SK-N-SH treated with all-trans-retinoic acid at 6 μM for 48 hours (cell line): ENCODE measurements at regions not wholly inside any gene's neighbourhood (a gene's known extent, or its start where the extent isn't known, plus 50 kb on each side); places are given as distances from the start of the nearest gene placed in this dataset.
"Not testable (repeated sequence)": the region's sequence is repeated elsewhere in the genome, so short reads cannot be mapped to it uniquely, and the experiment has no call there.

ENCODE experiments used
- ATAC-seq: fragments of 200-7000 bp; cut with Tn5 transposase; 3 replicates; pipeline ENCODE4 v1.9.1; 2020; ENCODE audit warnings: mild to moderate bottlenecking, moderate library complexity
- ARNTL ChIP-seq: fragments of 450-650 bp; formaldehyde crosslinking; IDR thresholded peaks from 2 replicates; pipeline ENCODE4 v1.5.0; 2020; ENCODE audit warnings: low read depth, mild to moderate bottlenecking, moderate library complexity, borderline replicate concordance
- BACH2 ChIP-seq: fragments of 250-450 bp; sonication (Bioruptor Pico); IDR thresholded peaks from 2 replicates; pipeline ENCODE4 v1.9.0; 2021; ENCODE audit warnings: mild to moderate bottlenecking, borderline replicate concordance
- CSDC2 ChIP-seq: fragments of 250-450 bp; sonication (Bioruptor Pico); IDR thresholded peaks from 2 replicates; pipeline ENCODE4 v1.5.0; 2020; ENCODE audit warnings: mild to moderate bottlenecking, moderate library complexity
- ESRRG ChIP-seq: fragments of 250-450 bp; sonication (Bioruptor Pico); IDR thresholded peaks from 2 replicates; pipeline ENCODE4 v1.6.1; 2021; ENCODE audit warnings: mild to moderate bottlenecking
- GLIS3 ChIP-seq: fragments of 250-450 bp; sonication (Bioruptor Pico); IDR thresholded peaks from 2 replicates; pipeline ENCODE4 v1.5.0; 2020; ENCODE audit warnings: mild to moderate bottlenecking, moderate library complexity
- ISL1 ChIP-seq: fragments of 250-450 bp; sonication (Bioruptor Pico); IDR thresholded peaks from 2 replicates; pipeline ENCODE4 v2.1.2; 2022; ENCODE audit warnings: mild to moderate bottlenecking, moderate library complexity
- OSR1 ChIP-seq: fragments of 250-450 bp; sonication (Bioruptor Pico); IDR thresholded peaks from 2 replicates; pipeline ENCODE4 v1.8.0; 2022; ENCODE audit warnings: moderate library complexity, mild to moderate bottlenecking, inconsistent platforms
- PPARA ChIP-seq: fragments of 250-450 bp; sonication (Bioruptor Pico); IDR thresholded peaks from 2 replicates; pipeline ENCODE4 v1.5.0; 2020; ENCODE audit warnings: mild to moderate bottlenecking, borderline replicate concordance
- RARB ChIP-seq: fragments of 250-450 bp; sonication (Bioruptor Pico); IDR thresholded peaks from 2 replicates; pipeline ENCODE4 v1.8.0; 2021; ENCODE audit warnings: mild to moderate bottlenecking, moderate library complexity
- SNAI2 ChIP-seq: fragments of 250-450 bp; sonication (Bioruptor Pico); IDR thresholded peaks from 2 replicates; pipeline ENCODE4 v1.5.0; 2020; ENCODE audit warnings: mild to moderate bottlenecking, moderate library complexity
- TCF4 ChIP-seq: fragments of 250-450 bp; sonication (Bioruptor Pico); IDR thresholded peaks from 2 replicates; pipeline ENCODE4 v1.8.0; 2021; ENCODE audit warnings: mild to moderate bottlenecking, moderate library complexity, borderline replicate concordance
- ZC3H10 ChIP-seq: fragments of 250-450 bp; sonication (Bioruptor Pico); IDR thresholded peaks from 2 replicates; pipeline ENCODE4 v1.5.1; 2021; ENCODE audit warnings: mild to moderate bottlenecking, moderate library complexity
- ZFP3 ChIP-seq: fragments of 250-450 bp; sonication (Bioruptor Pico); IDR thresholded peaks from 2 replicates; pipeline ENCODE4 v1.5.0; 2020; ENCODE audit warnings: mild to moderate bottlenecking, moderate library complexity
- ZFP30 ChIP-seq: fragments of 450-650 bp; formaldehyde crosslinking; IDR thresholded peaks from 2 replicates; pipeline ENCODE4 v1.5.0; 2022; ENCODE audit warnings: mild to moderate bottlenecking, moderate library complexity
- ZNF565 ChIP-seq: fragments of 450-650 bp; formaldehyde crosslinking; conservative IDR thresholded peaks from 2 replicates; pipeline ENCODE4 v1.5.0; 2020; ENCODE audit warnings: low read depth, mild to moderate bottlenecking, moderate library complexity
- ZNF70 ChIP-seq: fragments of 450-650 bp; formaldehyde crosslinking; IDR thresholded peaks from 2 replicates; pipeline ENCODE4 v1.5.0; 2020; ENCODE audit warnings: mild to moderate bottlenecking, moderate library complexity
- ZNF8 ChIP-seq: fragments of 450-650 bp; formaldehyde crosslinking; IDR thresholded peaks from 2 replicates; pipeline ENCODE4 v1.5.0; 2020; ENCODE audit warnings: mild to moderate bottlenecking, moderate library complexity
- TF ChIP-seq, protein P1 (sequence below): fragments of 250-450 bp; sonication (Bioruptor Pico); IDR thresholded peaks from 2 replicates; pipeline ENCODE4 v1.5.1; 2020; ENCODE audit warnings: low read depth, mild to moderate bottlenecking, moderate library complexity
- TF ChIP-seq, protein P2 (sequence below): fragments of 250-450 bp; sonication (Bioruptor Pico); IDR thresholded peaks from 2 replicates; pipeline ENCODE4 v1.5.0; 2020; ENCODE audit warnings: mild to moderate bottlenecking, moderate library complexity
- TF ChIP-seq, protein P3 (sequence below): fragments of 250-450 bp; sonication (Bioruptor Pico); IDR thresholded peaks from 2 replicates; pipeline ENCODE4 v1.5.1; 2021; ENCODE audit warnings: mild to moderate bottlenecking, moderate library complexity
- TF ChIP-seq, protein P4 (sequence below): fragments of 250-450 bp; sonication (Bioruptor Pico); IDR thresholded peaks from 2 replicates; pipeline ENCODE4 v1.8.0; 2021; ENCODE audit warnings: low read depth, mild to moderate bottlenecking, moderate library complexity, borderline replicate concordance

DNA sequence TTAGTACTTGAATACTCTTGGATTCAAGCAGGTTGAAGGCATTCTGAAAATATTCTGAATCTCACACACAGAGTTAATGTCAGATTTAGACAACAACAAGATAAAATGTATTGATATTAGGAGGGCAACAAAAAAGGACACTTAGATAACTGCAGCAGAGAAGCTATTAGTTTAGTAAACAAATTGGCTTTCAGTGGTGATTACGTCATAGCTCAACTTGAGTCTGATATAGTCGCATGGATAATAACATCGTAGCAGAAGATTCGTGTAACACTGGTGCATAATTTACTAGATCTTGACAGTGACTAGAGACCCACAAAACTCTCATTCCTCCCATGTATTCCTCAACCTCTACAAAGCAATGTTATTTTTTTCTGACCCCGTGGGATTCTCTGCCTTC, 268.3 kb downstream of the KCNJ2 start:
- no peak for TF ChIP-seq ZFP3
- TF ChIP-seq TCF4 (CRISPR knock-in tag), result no peak
- TF ChIP-seq OSR1 (CRISPR knock-in tag), result no peak
- no peak for TF ChIP-seq ISL1 (CRISPR knock-in tag)
- TF ChIP-seq SNAI2 (CRISPR knock-in tag), result no peak
- TF ChIP-seq ARNTL (CRISPR knock-in tag), result no peak
- no peak for TF ChIP-seq BACH2 (CRISPR knock-in tag)
- TF ChIP-seq CSDC2 (CRISPR knock-in tag), result no peak
- TF ChIP-seq ZNF565, result no peak
- TF ChIP-seq, all 23 proteins: peak for 0

DNA sequence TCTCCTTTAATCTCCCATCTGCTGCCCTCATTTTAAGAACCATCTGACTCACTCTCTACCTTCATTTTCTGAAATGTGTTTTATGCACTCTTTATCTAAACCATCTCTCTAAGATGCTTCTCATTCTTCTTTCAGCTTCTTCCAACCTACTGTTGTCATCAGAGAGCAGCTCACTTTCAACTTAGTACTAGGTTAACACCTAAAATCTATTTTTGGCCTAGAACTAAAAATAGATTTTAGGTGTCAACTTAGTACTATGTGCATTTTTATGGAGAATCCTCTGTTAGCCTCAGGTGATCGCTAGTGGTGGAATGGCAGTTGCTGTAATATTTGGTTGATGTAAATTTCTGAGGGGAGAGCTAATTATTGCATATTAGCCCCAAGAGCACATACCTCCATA, 277.1 kb downstream of the KCNJ2 start:
- ATAC-seq, result no peak
- TF ChIP-seq, protein P1, sequence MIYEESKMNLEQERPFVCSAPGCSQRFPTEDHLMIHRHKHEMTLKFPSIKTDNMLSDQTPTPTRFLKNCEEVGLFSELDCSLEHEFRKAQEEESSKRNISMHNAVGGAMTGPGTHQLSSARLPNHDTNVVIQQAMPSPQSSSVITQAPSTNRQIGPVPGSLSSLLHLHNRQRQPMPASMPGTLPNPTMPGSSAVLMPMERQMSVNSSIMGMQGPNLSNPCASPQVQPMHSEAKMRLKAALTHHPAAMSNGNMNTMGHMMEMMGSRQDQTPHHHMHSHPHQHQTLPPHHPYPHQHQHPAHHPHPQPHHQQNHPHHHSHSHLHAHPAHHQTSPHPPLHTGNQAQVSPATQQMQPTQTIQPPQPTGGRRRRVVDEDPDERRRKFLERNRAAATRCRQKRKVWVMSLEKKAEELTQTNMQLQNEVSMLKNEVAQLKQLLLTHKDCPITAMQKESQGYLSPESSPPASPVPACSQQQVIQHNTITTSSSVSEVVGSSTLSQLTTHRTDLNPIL, result no peak
- no peak for TF ChIP-seq CSDC2 (CRISPR knock-in tag)
- TF ChIP-seq ZFP3, result no peak
- TF ChIP-seq SNAI2 (CRISPR knock-in tag), result no peak
- TF ChIP-seq, protein P2, sequence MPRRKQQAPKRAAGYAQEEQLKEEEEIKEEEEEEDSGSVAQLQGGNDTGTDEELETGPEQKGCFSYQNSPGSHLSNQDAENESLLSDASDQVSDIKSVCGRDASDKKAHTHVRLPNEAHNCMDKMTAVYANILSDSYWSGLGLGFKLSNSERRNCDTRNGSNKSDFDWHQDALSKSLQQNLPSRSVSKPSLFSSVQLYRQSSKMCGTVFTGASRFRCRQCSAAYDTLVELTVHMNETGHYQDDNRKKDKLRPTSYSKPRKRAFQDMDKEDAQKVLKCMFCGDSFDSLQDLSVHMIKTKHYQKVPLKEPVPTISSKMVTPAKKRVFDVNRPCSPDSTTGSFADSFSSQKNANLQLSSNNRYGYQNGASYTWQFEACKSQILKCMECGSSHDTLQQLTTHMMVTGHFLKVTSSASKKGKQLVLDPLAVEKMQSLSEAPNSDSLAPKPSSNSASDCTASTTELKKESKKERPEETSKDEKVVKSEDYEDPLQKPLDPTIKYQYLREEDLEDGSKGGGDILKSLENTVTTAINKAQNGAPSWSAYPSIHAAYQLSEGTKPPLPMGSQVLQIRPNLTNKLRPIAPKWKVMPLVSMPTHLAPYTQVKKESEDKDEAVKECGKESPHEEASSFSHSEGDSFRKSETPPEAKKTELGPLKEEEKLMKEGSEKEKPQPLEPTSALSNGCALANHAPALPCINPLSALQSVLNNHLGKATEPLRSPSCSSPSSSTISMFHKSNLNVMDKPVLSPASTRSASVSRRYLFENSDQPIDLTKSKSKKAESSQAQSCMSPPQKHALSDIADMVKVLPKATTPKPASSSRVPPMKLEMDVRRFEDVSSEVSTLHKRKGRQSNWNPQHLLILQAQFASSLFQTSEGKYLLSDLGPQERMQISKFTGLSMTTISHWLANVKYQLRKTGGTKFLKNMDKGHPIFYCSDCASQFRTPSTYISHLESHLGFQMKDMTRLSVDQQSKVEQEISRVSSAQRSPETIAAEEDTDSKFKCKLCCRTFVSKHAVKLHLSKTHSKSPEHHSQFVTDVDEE (CRISPR knock-in tag), result no peak
- TF ChIP-seq ZNF565, result no peak
- TF ChIP-seq ZNF8 (CRISPR knock-in tag), result no peak

More for the DNA sequence above, 268.3 kb downstream of the KCNJ2 start:
- ATAC-seq, result no peak

DNA sequence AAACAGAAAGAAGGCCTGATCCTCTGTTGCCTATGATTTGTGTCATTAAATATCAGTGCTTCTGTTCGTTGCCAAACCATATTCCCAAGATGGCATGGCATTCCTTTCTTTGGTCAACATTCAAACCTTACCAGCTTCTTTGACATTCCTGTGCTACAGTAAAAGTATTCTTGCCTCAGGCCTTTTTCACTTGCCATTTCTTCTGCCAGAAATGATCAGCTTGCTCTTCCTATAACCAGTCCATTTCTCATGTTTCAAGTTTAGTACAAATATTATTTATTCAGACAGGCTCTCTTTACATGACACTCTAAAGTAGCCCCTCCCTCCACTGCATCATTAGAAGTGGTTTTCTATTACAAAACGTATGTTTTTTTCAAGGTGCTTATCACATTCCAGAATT, 278.3 kb downstream of the KCNJ2 start:
- no peak for ATAC-seq

DNA sequence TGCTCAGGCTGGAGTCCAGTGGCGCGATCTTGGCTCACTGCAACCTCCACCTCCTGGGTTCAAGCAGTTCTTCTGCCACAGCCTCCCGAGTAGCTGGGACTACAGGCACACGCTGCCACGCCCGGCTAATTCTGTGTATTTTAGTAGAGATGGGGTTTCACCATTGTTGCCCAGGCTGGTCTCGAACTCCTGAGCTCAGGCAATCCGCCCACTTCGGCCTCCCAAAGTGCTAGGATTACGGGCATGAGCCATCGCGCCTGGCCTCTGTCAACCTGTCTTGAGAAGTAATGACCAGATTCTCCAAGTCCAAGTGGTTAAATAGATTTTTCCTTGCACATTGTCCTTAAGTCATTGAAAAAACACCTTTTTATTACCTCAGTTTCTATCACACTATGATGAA, 283.7 kb downstream of the KCNJ2 start:
- ATAC-seq, result not testable (repeated sequence)

More for the DNA sequence above, 278.3 kb downstream of the KCNJ2 start:
- TF ChIP-seq PPARA (CRISPR knock-in tag) (no peak), OSR1 (CRISPR knock-in tag) (no peak), RARB (CRISPR knock-in tag) (no peak), ZNF70 (CRISPR knock-in tag) (no peak), ESRRG (CRISPR knock-in tag) (no peak), ZNF565 (no peak)

DNA sequence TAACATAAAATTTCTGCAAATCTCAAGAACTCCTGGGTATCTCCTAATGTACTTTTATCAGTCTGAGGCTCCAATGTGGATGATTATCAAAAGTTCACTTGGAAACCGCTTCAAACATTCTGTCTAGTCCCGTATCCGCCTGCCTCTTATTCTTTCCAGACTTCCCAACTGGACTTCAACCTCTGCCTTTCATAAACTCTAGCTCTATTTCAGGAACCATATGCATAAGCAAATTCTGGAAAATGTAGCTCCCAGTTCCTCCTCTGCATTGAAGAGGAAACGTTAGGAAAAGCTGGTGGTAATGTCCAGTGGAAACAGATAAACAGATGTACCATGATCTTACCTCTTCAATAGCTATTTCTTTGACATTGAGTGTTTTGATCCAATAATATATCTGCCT, 285.0 kb downstream of the KCNJ2 start:
- TF ChIP-seq GLIS3 (CRISPR knock-in tag) (no peak), ZNF70 (CRISPR knock-in tag) (no peak), RARB (CRISPR knock-in tag) (no peak), ZNF565 (no peak), ZFP3 (no peak), ISL1 (CRISPR knock-in tag) (no peak), ZC3H10 (CRISPR knock-in tag) (no peak), ZFP30 (CRISPR knock-in tag) (no peak), OSR1 (CRISPR knock-in tag) (no peak), PPARA (CRISPR knock-in tag) (no peak)
- TF ChIP-seq, protein P2 (CRISPR knock-in tag), result no peak
- TF ChIP-seq, protein P1, result no peak
- TF ChIP-seq, protein P3, sequence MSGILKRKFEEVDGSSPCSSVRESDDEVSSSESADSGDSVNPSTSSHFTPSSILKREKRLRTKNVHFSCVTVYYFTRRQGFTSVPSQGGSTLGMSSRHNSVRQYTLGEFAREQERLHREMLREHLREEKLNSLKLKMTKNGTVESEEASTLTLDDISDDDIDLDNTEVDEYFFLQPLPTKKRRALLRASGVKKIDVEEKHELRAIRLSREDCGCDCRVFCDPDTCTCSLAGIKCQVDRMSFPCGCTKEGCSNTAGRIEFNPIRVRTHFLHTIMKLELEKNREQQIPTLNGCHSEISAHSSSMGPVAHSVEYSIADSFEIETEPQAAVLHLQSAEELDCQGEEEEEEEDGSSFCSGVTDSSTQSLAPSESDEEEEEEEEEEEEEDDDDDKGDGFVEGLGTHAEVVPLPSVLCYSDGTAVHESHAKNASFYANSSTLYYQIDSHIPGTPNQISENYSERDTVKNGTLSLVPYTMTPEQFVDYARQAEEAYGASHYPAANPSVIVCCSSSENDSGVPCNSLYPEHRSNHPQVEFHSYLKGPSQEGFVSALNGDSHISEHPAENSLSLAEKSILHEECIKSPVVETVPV (CRISPR knock-in tag), result no peak
- TF ChIP-seq, protein P4, sequence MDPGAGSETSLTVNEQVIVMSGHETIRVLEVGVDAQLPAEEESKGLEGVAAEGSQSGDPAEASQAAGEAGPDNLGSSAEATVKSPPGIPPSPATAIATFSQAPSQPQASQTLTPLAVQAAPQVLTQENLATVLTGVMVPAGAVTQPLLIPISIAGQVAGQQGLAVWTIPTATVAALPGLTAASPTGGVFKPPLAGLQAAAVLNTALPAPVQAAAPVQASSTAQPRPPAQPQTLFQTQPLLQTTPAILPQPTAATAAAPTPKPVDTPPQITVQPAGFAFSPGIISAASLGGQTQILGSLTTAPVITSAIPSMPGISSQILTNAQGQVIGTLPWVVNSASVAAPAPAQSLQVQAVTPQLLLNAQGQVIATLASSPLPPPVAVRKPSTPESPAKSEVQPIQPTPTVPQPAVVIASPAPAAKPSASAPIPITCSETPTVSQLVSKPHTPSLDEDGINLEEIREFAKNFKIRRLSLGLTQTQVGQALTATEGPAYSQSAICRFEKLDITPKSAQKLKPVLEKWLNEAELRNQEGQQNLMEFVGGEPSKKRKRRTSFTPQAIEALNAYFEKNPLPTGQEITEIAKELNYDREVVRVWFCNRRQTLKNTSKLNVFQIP (CRISPR knock-in tag), result no peak
- no peak for ATAC-seq
